ENCODE measurements at regions not wholly inside any gene's neighbourhood (a gene's known extent, or its start where the extent isn't known, plus 50 kb on each side); places are given as distances from the start of the nearest gene placed in this dataset.

- Histone ChIP-seq H4K20me1 (ENCODE audit: insufficient read depth, poor library complexity, severe bottlenecking) (no peaks in the 10 kb centered on the region), H3K4me1 (ENCODE audit: insufficient read depth) (peaks cover 2% of the 10 kb centered on the region), H3K9me3 (ENCODE audit: low read depth) (no peaks in the 10 kb centered on the region), H3K9me2 (replicated peaks; ENCODE audit: insufficient read depth) (no peaks in the 10 kb centered on the region), H3K4me2 (no peak overlapping the region), H3K4me3 (no peak overlapping the region), H3K27ac (no peak overlapping the region), H3K79me2 (no peaks in the 10 kb centered on the region), H3K36me3 (replicated peaks; ENCODE audit: insufficient read depth, low read depth) (no peaks in the 10 kb centered on the region), H2AFZ (no peak overlapping the region), H3K27me3 (no peaks in the 10 kb centered on the region)
- no peak for DNase-seq (ENCODE audit: low spot score)
- WGBS (ENCODE audit: low lambda C conversion rate, missing lambda C conversion rate): 89% methylated on average over 10 of the region's 10 CpGs
- TF ChIP-seq CTCF (IDR thresholded peaks at IDR 0.05; ENCODE audit: poor library complexity) (no peak), EZH2phosphoT487 (IDR thresholded peaks at IDR 0.05; ENCODE audit: low read depth, severe bottlenecking, unreplicated experiment) (no peak), EZH2 (IDR thresholded peaks at IDR 0.05; ENCODE audit: borderline replicate concordance) (no peak)
Measured at GRCh38 chr2:236866542-236867340, 218.9 kb upstream of the COPS8 start.

GRCh38 chr2:236867441-236868260 is 218.0 kb upstream of the COPS8 start:
- H3K36me3 ChIP-seq (replicated peaks; ENCODE audit: insufficient read depth, low read depth): no peaks in the 10 kb centered on the region
- H3K79me2 ChIP-seq: no peaks in the 10 kb centered on the region
- no peaks in the 10 kb centered on the region for H4K20me1 ChIP-seq (ENCODE audit: insufficient read depth, poor library complexity, severe bottlenecking)
- no peaks in the 10 kb centered on the region for H3K27me3 ChIP-seq
- WGBS (ENCODE audit: low lambda C conversion rate, missing lambda C conversion rate): 74% methylated on average over 12 of the region's 12 CpGs
- peaks cover 11% of the 10 kb centered on the region for H3K4me1 ChIP-seq (ENCODE audit: insufficient read depth)
- H3K4me3 ChIP-seq: no peak overlapping the region
- no peaks in the 10 kb centered on the region for H3K9me2 ChIP-seq (replicated peaks; ENCODE audit: insufficient read depth)
- TF ChIP-seq CTCF (IDR thresholded peaks at IDR 0.05; ENCODE audit: poor library complexity) (no peak), EZH2phosphoT487 (IDR thresholded peaks at IDR 0.05; ENCODE audit: low read depth, severe bottlenecking, unreplicated experiment) (no peak), EZH2 (IDR thresholded peaks at IDR 0.05; ENCODE audit: borderline replicate concordance) (no peak)
- DNase-seq (ENCODE audit: low spot score): no peak
- H3K4me2 ChIP-seq: no peak overlapping the region
- H2AFZ ChIP-seq: no peak overlapping the region
- no peak overlapping the region for H3K27ac ChIP-seq
- H3K9me3 ChIP-seq (ENCODE audit: low read depth): no peaks in the 10 kb centered on the region

GRCh38 chr2:236870370-236870769 is 215.3 kb upstream of the COPS8 start:
- Histone ChIP-seq H3K79me2 (no peaks in the 10 kb centered on the region), H3K36me3 (replicated peaks; ENCODE audit: insufficient read depth, low read depth) (no peaks in the 10 kb centered on the region), H2AFZ (no peak overlapping the region), H3K27ac (peak overlapping the region; percentile 81), H3K4me2 (no peak overlapping the region), H3K9me2 (replicated peaks; ENCODE audit: insufficient read depth) (no peaks in the 10 kb centered on the region), H3K4me1 (ENCODE audit: insufficient read depth) (peaks cover 11% of the 10 kb centered on the region), H3K27me3 (no peaks in the 10 kb centered on the region), H3K9me3 (ENCODE audit: low read depth) (no peaks in the 10 kb centered on the region), H4K20me1 (ENCODE audit: insufficient read depth, poor library complexity, severe bottlenecking) (no peaks in the 10 kb centered on the region), H3K4me3 (no peak overlapping the region)
- no peak for TF ChIP-seq EZH2 (IDR thresholded peaks at IDR 0.05; ENCODE audit: borderline replicate concordance)
- 25% methylated on average over 4 of the region's 4 CpGs for WGBS (ENCODE audit: low lambda C conversion rate, missing lambda C conversion rate)
- no peak for DNase-seq (ENCODE audit: low spot score)

- Histone ChIP-seq H3K4me3 (no peak overlapping the region), H3K27me3 (no peaks in the 10 kb centered on the region), H3K36me3 (replicated peaks; ENCODE audit: insufficient read depth, low read depth) (no peaks in the 10 kb centered on the region), H3K4me1 (ENCODE audit: insufficient read depth) (peaks cover 15% of the 10 kb centered on the region), H3K27ac (peak overlapping the region; percentile 87), H2AFZ (no peak overlapping the region), H3K9me2 (replicated peaks; ENCODE audit: insufficient read depth) (no peaks in the 10 kb centered on the region), H3K79me2 (no peaks in the 10 kb centered on the region), H3K9me3 (ENCODE audit: low read depth) (no peaks in the 10 kb centered on the region), H4K20me1 (ENCODE audit: insufficient read depth, poor library complexity, severe bottlenecking) (no peaks in the 10 kb centered on the region), H3K4me2 (peak overlapping the region; percentile 17)
- peak; percentile 76 for DNase-seq (ENCODE audit: low spot score)
- TF ChIP-seq EZH2phosphoT487 (IDR thresholded peaks at IDR 0.05; ENCODE audit: low read depth, severe bottlenecking, unreplicated experiment) (no peak), CTCF (IDR thresholded peaks at IDR 0.05; ENCODE audit: poor library complexity) (no peak), EZH2 (IDR thresholded peaks at IDR 0.05; ENCODE audit: borderline replicate concordance) (no peak)
- 44% methylated on average over 6 of the region's 6 CpGs for WGBS (ENCODE audit: low lambda C conversion rate, missing lambda C conversion rate)
Measured at GRCh38 chr2:236871500-236872001, 214.1 kb upstream of the COPS8 start.
